ENCODE measurements at regions not wholly inside any gene's neighbourhood (a gene's known extent, or its start where the extent isn't known, plus 50 kb on each side); places are given as distances from the start of the nearest gene placed in this dataset.
A peak's percentile ranks its signal among the peaks of the same experiment; 100 is the strongest.

DNA sequence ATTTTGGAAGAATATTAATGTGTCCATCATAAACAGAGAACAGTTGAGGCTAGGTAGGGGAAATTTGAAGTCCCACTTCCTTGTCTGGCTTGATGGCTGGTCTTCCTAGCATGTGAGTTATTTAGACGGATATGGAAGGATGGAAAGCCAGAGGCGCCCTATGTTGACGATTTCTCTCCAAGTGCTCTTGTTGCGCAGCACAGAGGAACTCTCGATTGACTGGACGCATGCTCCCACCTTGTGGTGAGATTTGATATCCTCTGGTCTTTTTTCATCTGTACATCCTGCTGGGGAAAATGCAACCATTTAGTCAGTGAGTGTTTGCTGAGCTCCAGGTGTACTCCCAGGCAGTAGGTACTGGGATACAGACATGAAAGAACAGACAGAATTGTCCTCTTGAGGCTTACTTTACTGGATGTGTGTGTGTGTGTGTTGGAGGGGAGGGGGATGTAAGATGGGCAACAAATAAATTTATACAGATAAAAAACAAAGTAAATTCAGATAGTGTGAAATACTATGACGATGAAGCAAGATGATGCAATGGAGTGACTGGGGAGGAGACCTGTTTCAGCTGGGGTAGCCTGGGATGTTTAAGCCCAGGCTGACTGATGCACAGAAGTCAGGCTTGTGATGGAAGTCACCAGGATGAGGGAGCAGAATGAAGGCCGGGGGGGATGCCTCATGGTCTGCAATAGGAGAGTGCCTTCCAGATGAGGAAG lies 137.2 kb downstream of the TRIM43 start:
- peak; percentile 90 for TF ChIP-seq CTCF (conservative IDR thresholded peaks at IDR 0.05)
- TF ChIP-seq EZH2 (IDR thresholded peaks at IDR 0.05; ENCODE audit: low read depth) = no peak
